ENCODE measurements at regions not wholly inside any gene's neighbourhood (a gene's known extent, or its start where the extent isn't known, plus 50 kb on each side); places are given as distances from the start of the nearest gene placed in this dataset.

DNA sequence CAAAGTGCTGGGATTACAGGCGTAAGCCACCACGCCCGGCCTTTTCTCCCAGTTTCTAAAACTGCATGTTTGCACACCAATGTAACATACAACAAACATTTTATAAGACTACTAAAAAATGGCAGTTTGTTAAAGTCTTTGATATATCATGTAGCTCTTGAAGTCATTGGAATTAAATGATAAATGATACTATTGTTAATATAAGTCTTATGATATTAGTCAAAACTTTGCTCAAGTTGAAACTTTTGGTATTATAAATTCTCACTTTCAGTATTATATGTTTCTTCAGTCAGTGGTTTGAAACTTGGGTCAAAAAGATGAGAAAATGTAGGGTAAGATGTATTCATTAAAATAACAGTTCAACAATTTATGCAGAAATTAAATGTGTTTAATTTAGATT is 117.6 kb upstream of the TBL1XR1 start:
- no peaks in the 10 kb centered on the region for H3K9me2 ChIP-seq (replicated peaks; ENCODE audit: control insufficient read depth, low read length)
- H3K27ac ChIP-seq (ENCODE audit: low read depth, low read length): no peak overlapping the region
- H3K36me3 ChIP-seq (ENCODE audit: control insufficient read depth, low read length): no peaks in the 10 kb centered on the region
- peaks cover 9% of the 10 kb centered on the region for H3F3A ChIP-seq (ENCODE audit: control insufficient read depth, insufficient read depth)
- H3K27me3 ChIP-seq (ENCODE audit: control insufficient read depth, low read length): no peaks in the 10 kb centered on the region
- no peaks in the 10 kb centered on the region for H4K20me1 ChIP-seq (ENCODE audit: control insufficient read depth, insufficient read depth, low read depth, low read length)
- peaks cover 37% of the 10 kb centered on the region for H3K4me1 ChIP-seq (ENCODE audit: control insufficient read depth, low read length)
- no peak overlapping the region for H3K4me3 ChIP-seq (ENCODE audit: low read length)
- no peaks in the 10 kb centered on the region for H3K79me2 ChIP-seq (ENCODE audit: control insufficient read depth, low read length)
- no peak for TF ChIP-seq EZH2phosphoT487 (IDR thresholded peaks at IDR 0.05; ENCODE audit: borderline replicate concordance, low read length)
- TF ChIP-seq, protein P1, sequence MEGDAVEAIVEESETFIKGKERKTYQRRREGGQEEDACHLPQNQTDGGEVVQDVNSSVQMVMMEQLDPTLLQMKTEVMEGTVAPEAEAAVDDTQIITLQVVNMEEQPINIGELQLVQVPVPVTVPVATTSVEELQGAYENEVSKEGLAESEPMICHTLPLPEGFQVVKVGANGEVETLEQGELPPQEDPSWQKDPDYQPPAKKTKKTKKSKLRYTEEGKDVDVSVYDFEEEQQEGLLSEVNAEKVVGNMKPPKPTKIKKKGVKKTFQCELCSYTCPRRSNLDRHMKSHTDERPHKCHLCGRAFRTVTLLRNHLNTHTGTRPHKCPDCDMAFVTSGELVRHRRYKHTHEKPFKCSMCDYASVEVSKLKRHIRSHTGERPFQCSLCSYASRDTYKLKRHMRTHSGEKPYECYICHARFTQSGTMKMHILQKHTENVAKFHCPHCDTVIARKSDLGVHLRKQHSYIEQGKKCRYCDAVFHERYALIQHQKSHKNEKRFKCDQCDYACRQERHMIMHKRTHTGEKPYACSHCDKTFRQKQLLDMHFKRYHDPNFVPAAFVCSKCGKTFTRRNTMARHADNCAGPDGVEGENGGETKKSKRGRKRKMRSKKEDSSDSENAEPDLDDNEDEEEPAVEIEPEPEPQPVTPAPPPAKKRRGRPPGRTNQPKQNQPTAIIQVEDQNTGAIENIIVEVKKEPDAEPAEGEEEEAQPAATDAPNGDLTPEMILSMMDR (IDR thresholded peaks at IDR 0.05; ENCODE audit: low read depth, low read length, poor library complexity, severe bottlenecking): no peak
- H3K4me2 ChIP-seq (ENCODE audit: low read length): no peak overlapping the region
- H3K9me3 ChIP-seq (ENCODE audit: control insufficient read depth, insufficient read depth, low read length): no peaks in the 10 kb centered on the region; the same call in 1 of the 2 replicates

DNA sequence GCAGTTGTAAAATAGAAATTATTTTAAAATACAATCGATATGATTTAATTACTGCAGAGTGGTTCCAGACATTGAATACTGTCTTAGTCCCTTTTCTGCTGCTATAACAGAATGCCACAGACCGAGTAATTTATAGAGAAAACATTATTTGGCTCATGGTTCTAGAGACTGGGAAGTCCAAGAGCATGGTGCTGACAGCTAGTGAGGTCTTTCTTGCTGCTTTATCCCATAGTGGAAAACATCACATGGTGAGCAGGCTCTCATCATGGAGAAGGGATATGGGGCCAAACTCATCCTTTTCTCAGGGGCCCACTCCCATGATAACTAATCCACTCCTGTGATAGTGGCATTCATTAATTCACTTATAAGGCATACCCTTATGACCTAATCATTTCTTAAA is 120.0 kb upstream of the TBL1XR1 start:
- Histone ChIP-seq H4K20me1 (ENCODE audit: control insufficient read depth, insufficient read depth, low read depth, low read length) (no peaks in the 10 kb centered on the region), H3K9me3 (ENCODE audit: control insufficient read depth, insufficient read depth, low read length) (no peaks in the 10 kb centered on the region), H3K27me3 (ENCODE audit: control insufficient read depth, low read length) (no peaks in the 10 kb centered on the region), H3K4me1 (ENCODE audit: control insufficient read depth, low read length) (peaks cover 61% of the 10 kb centered on the region), H3F3A (ENCODE audit: control insufficient read depth, insufficient read depth) (peaks cover 25% of the 10 kb centered on the region), H3K9me2 (replicated peaks; ENCODE audit: control insufficient read depth, low read length) (no peaks in the 10 kb centered on the region), H3K79me2 (ENCODE audit: control insufficient read depth, low read length) (no peaks in the 10 kb centered on the region), H3K27ac (ENCODE audit: low read depth, low read length) (no peak overlapping the region), H3K4me3 (ENCODE audit: low read length) (no peak overlapping the region), H3K4me2 (ENCODE audit: low read length) (no peak overlapping the region), H3K36me3 (ENCODE audit: control insufficient read depth, low read length) (no peaks in the 10 kb centered on the region)
- TF ChIP-seq, protein P1 (IDR thresholded peaks at IDR 0.05; ENCODE audit: low read depth, low read length, poor library complexity, severe bottlenecking): no peak
- TF ChIP-seq EZH2phosphoT487 (IDR thresholded peaks at IDR 0.05; ENCODE audit: borderline replicate concordance, low read length): no peak

DNA sequence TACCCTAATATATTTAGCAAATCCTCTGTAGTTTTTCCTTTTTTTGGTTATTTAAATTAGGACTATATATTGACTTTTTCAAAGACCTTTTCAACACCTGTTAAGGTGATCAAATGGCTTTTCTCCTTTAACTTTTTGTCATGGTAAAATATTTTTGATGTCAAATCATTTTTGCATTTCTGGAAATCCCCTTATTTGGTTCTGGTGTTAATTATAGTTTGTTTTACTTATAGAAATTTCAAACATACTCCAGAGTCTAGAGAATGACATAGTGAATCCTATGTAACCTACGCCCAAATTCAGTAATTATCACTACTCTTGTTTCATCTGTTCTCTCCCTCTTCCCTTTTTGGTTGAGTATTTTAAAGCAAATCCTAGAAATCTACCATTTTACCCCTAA is 121.3 kb upstream of the TBL1XR1 start:
- no peaks in the 10 kb centered on the region for H3K36me3 ChIP-seq (ENCODE audit: control insufficient read depth, low read length)
- H3K27me3 ChIP-seq (ENCODE audit: control insufficient read depth, low read length): no peaks in the 10 kb centered on the region
- H3K9me3 ChIP-seq (ENCODE audit: control insufficient read depth, insufficient read depth, low read length): no peaks in the 10 kb centered on the region
- H3K79me2 ChIP-seq (ENCODE audit: control insufficient read depth, low read length): no peaks in the 10 kb centered on the region
- TF ChIP-seq, protein P1 (IDR thresholded peaks at IDR 0.05; ENCODE audit: low read depth, low read length, poor library complexity, severe bottlenecking): no peak
- no peak for TF ChIP-seq EZH2phosphoT487 (IDR thresholded peaks at IDR 0.05; ENCODE audit: borderline replicate concordance, low read length)
- peak overlapping the region; percentile 20 for H3K4me3 ChIP-seq (ENCODE audit: low read length)
- H3K4me1 ChIP-seq (ENCODE audit: control insufficient read depth, low read length): peaks cover 73% of the 10 kb centered on the region
- peak overlapping the region; percentile 51 for H3K4me2 ChIP-seq (ENCODE audit: low read length)
- H4K20me1 ChIP-seq (ENCODE audit: control insufficient read depth, insufficient read depth, low read depth, low read length): no peaks in the 10 kb centered on the region
- peaks cover 25% of the 10 kb centered on the region for H3F3A ChIP-seq (ENCODE audit: control insufficient read depth, insufficient read depth)
- no peaks in the 10 kb centered on the region for H3K9me2 ChIP-seq (replicated peaks; ENCODE audit: control insufficient read depth, low read length)
- peak overlapping the region; percentile 54 for H3K27ac ChIP-seq (ENCODE audit: low read depth, low read length)
